ENCODE measurements at regions not wholly inside any gene's neighbourhood (a gene's known extent, or its start where the extent isn't known, plus 50 kb on each side); places are given as distances from the start of the nearest gene placed in this dataset.

DNA sequence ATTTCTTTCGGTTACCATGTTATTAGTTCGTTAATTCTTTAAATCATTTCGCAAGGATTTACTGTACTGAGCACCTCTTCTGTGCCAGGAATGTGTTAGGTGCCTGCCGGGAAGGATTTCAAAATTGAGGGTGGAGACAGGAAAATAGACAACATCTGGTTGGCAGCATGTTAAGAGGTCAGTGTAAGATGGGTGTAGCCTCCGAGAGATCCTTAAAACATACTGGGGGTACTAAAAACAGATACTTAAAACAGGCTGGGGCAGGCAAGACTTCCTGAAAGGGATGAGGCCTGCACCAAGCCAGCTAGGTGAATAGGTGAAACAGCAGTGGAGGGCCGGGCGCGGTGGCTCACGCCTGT is 178.0 kb upstream of the SGK1 start:
- DNase-seq (ENCODE audit: low read depth in 2 of 2) = no peak

DNA sequence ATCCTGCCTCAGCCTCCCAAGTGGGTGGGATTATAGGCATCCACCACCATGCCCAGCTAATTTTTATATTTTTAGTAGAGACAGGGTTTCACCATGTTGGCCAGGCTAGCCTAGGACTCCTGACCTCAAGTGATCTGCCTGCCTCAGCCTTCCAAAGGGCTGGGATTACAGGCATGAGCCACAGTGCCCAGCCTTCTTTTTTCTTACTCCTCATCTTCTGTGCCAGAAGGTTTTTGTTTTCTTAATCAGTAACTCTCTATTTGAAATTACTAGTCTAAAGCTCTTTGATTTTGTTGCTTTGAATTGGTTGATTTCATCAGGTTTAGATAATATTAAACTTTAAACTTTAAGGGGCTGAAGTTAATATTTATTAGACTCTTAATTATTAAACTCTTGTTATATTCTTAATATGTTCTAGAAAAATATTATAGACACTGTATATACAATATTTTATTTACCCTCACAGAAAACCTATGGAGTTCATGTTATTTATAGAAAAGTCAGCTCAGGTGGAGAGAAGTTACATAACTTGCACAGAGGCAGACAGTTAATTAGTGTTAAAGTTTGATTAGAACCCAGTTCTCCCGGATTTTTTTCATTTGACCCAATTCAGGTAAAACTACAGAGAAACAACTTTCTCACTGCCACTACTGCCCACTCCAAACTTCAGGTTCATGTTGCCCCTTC is 177.4 kb upstream of the SGK1 start:
- DNase-seq (ENCODE audit: low read depth in 2 of 2) = no peak

DNA sequence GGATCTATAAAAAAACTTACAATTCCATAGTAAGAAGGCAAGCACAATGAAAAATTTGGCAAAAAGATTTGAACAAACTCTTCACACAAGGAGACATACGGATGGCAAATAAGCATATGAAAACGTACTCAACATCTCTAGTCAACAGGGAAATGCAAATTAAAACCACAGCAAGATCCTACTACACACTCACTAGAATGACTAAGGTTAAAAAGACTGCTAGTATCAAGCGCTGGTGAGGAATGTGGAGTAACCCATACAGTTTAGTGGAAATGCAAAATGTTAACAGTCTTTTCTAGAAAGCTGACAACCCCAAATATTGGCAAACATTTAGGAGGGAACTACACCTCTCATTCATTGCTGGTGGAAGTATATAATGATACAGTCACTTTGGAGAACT is 175.9 kb upstream of the SGK1 start:
- DNase-seq (ENCODE audit: low read depth in 2 of 2) = no peak

DNA sequence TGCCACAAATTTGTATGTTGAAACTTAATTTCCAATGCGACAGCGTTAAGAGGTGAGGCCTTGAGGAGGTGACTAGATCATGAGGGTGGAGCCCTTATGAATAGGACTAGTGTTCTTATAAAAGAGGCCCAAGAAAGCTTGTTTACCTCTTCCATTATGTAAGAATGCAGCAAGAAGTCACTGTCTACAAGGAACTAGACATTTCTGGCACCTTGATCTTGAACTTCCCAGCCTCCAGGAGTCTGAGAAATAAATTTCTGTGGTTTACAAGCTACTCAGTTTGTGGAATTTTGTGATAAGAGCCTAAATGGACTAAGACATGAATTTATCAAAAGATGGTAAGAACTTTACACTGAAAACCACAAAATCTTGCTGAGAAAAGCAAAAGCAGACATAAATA is 173.6 kb upstream of the SGK1 start:
- no peak for DNase-seq (ENCODE audit: low read depth in 2 of 2)

DNA sequence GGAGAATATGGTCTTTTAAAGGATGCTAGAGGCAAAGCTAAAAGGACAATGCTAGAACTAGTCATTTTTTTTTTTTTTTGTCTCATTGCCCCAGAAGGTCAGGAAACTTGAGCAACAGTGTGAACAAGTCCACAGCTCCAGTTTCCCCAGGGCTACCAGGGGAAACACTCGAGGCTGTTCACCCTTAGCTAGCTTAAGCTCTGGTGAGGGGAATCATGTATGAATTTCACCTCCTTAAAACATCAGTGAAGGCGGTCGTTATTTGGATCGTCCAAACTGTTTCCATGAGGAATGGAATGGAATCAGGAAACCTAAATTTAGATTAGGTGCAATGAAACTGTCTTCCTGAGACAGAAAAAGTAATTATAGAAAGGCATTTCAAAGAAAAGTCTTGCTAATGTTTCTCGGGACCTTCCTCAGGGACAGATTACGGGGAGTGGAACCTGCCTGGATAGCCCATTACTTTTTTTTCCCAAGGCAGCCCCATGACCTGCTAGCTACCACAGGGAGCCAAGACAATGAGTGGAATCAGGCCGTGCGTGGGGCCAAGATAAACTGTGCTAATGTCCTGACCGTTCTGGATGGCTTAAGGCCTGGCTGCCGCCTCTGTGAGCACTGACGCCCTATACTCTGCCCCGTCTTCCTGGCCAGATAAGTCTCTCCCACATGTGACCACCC is 164.8 kb upstream of the SGK1 start:
- no peak for DNase-seq (ENCODE audit: low read depth in 2 of 2)

DNA sequence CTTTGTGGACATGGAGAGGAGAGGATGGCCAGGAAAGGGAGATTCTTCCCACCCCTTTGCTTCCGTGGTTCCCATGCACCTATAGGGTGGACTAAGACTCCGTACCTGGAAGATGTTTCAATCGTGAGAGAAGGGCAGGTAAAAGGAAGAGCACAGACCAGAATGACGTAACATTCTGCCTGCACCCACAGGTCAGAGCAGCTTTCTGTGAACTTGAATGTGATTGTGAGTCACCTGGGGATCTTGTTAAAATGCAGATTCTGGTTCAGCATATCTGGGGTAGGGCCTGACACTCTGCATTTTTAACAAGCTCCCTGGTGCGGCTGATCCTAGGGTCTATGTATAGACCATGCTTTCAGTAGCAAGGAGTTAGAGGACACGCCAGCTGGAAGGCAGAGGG is 164.1 kb upstream of the SGK1 start:
- no peak for DNase-seq (ENCODE audit: low read depth in 2 of 2)

DNA sequence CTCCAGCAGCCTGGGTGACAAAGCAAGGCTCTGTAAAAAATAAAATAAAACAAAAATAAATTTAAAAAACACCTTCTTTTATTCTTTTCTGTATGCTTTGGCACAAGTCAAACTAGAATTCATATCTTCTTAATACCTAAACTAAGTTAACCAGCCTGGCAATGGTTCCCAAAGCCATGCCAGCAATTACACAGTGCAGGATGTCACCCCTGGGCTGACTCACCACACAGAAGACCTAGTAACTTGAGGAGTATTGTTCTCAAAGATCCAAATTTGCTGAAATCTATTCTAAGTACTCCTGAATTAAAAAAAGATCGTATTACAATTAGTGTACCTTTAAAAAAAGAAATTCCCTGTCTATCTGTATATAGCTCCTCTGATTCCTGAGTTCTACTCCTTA is 162.7 kb upstream of the SGK1 start:
- no peak for DNase-seq (ENCODE audit: low read depth in 2 of 2)

DNA sequence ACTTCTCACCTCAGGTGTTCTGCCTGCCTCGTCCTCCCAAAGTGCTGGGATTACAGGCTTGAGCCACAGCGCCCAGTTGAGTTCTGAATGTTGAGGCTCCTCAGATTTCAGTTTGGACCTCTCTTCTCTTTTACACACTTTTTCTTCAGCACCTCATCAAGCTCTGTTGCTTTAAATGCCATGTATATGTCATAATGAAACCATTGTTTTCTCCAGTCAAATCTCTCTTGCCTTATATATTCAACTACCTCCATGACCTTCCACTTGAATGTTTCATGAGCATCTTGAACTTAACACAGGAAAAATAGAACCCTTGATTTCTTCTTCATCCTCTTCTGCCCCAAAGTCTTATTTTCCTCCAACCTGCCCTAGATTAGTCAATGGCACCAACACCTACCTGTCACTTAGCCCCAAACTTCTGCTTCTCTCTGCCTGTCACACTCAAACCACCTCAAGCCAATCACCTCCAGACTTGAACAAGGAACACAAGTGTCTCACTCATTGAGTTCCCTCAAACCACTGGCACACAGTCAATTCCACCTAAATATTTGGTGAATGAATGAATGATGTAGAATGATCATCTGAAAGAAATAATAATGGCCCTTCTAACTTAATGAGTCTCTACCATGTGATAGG is 161.0 kb upstream of the SGK1 start:
- DNase-seq (ENCODE audit: low read depth in 2 of 2) = no peak

DNA sequence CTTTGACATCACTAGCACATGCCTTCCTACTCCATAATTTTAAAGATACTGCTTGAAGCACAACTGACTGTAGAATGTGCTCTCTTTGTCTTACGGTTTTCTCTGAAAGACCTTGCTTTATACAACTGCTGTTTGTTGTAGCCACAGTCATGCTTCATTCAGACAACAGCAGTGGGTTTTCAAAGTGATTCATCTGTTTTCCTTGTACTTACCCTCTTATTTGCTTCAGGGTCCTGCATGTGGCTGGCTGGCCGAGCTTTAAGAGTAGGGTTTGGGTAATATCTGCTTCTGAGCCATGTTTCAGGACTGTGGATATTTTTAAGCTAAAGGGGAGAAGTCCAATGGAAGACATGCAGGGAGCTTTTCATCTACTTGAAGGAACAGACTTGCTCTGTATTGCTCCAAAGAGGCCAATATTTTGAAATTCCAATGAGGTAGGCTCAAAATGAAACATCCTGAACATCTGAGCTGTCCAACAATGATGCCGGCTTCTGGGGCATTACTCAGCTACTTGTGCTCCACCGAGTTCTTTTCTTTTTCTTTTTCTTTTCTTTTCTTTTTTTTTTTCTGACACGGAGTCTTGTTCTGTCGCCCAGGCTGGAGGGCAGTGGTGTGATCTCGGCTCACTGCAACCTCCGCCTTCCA is 160.2 kb upstream of the SGK1 start:
- no peak for DNase-seq (ENCODE audit: low read depth in 2 of 2)

DNA sequence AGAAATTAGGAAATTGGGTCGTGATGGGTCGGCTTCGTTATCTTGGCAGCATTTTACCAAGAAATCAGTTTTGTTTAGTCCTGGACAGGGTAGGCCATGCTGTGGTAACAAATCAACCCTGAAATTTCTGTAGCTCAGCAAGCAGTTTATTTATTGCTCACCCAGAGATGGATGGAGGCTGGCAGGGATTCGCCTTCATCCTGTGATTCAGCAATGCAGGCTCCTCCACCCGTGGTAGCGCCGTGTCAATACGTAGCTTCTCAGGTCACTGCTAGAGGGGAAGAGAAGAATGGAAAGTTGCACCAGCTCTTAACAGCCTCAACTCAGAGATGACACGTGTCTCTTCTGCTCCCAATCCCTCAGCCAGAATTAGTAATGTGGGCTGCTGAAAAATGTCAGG is 157.0 kb upstream of the SGK1 start:
- DNase-seq (ENCODE audit: low read depth in 2 of 2) = no peak

DNA sequence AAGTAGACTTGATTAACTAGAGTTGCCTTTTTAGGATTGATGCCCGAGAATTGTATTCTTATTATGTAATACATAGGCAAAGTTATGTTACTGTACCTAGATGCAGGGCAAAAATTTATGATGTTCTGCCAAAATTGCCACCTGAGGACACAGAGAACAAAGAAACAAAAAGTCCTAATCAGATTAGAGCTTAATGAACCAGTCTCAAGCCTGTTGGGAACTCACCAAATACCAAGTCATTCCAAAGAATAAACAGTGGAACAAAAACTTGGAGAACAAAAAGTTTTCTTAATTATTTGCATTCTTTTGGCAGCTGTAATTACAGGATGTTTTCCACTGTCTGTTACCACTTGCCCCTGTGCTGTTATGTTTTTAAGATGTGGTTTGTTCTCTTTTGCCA is 154.7 kb upstream of the SGK1 start:
- no peak for DNase-seq (ENCODE audit: low read depth in 2 of 2)

DNA sequence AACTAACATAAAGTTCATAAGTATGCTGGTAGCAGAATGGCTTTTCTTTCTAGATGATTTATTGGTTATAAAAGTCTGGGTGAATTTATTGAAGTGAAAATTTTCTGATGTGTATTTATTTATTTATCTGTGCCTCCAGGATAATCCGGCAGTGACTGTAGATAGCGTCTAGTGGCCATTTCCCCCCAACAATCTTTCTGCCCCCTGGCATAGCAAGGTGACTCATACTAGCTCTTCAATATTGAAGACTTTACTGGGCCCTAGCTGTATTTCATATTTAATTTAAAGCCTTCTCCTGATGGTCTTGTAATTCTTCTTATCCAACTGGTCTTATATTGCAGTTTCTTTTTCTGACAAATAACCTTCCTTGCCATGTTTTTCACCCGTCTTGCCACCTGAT is 154.1 kb upstream of the SGK1 start:
- DNase-seq (ENCODE audit: low read depth in 2 of 2) = no peak

DNA sequence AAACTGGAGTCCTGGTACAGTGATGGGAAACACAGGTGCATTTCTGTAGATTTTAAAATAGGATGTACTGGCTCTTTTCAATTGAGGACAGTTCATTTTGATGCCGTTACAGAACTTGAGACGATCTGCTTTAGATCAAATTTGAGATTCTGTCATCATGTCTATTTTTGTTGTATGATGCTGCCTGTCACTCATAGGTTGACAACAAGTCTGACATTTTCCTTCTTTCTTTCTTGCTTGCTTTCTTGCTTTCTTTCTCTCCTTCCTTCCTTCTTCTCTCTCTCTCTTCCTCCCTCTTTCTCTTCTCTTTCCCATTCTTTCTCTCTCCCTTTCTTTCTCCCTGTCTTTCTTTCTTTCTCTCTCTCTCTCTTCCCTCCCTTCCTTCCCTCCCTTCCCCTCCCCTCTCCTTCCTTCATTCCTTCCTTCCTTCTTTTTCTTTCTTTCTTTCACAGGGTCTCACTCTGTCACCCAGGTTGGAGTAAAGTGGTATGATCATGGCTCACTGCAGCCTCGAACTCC is 152.6 kb upstream of the SGK1 start:
- no peak for DNase-seq (ENCODE audit: low read depth in 2 of 2)

DNA sequence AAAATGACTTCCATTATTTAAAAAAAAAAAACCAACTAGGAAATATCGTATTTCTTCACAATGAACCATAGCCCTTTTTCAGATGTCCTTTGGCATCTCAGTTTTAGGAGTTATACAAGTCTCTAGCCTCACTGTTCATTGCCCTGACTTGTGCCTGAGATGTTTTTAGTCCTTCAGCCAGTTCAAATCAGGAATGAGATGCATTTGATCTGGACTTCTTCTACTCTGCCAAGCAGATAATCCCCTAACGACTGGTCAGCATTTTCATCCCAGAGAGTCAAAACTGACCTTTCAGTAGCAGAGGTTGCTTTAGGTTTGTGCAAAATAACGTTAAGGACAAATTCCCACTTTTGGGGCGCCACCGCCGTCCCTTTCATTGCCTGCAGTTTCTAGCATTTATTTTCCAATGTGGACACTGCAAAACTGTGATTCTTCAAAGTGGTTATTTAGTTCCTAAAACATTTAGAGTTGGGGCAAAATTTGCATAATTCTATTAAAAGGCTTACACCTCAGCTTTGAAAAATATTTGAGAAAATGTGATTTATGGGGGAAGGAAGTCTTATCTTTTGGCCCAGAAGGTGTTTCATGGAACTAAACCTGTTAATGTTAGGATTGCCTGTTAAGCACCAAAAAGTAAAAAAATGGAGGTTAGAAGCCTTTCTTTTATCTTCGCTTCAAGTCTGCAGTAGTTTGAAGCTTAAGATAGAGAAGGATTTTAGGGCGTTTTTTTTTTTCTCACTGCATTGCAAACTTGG is 152.0 kb upstream of the SGK1 start:
- no peak for DNase-seq (ENCODE audit: low read depth in 2 of 2)

DNA sequence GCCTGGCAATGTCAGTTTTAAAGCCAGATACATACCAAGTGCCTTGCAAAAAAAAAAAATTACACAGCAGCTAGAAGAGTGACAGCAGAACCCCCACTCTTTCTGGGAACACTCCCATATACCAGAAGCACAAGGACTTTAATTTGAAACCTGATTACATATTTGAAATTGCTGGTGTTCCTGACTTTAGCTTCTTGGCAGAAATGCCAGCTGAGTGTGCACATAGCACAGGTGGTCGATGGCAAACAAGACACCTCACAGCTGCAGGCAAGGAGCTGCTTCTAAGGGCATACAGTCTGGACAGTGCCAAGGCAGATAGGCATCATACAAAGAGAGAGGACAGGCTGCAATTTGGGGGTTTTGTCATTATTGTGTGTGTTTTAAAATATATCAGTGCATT is 150.7 kb upstream of the SGK1 start:
- DNase-seq (ENCODE audit: low read depth in 2 of 2) = no peak

DNA sequence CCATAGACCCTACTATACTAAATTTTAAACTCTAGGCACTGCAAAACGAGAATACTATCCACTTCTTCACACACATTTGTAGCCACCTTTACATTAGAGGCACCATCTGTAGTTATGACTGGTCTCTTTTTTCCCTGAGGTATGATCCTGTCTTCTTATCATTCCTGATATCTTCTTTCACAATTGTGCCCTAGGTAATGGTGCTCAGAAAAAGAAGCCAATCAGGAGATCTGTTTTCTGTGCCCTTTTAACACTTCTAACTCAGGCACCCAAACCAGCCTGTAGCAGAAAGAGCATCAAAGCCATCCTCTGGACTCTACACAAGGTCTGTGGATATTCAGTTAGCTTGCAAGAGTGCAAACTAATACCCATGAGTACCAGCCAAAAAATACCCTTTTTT is 149.7 kb upstream of the SGK1 start:
- DNase-seq (ENCODE audit: low read depth in 2 of 2) = no peak

DNA sequence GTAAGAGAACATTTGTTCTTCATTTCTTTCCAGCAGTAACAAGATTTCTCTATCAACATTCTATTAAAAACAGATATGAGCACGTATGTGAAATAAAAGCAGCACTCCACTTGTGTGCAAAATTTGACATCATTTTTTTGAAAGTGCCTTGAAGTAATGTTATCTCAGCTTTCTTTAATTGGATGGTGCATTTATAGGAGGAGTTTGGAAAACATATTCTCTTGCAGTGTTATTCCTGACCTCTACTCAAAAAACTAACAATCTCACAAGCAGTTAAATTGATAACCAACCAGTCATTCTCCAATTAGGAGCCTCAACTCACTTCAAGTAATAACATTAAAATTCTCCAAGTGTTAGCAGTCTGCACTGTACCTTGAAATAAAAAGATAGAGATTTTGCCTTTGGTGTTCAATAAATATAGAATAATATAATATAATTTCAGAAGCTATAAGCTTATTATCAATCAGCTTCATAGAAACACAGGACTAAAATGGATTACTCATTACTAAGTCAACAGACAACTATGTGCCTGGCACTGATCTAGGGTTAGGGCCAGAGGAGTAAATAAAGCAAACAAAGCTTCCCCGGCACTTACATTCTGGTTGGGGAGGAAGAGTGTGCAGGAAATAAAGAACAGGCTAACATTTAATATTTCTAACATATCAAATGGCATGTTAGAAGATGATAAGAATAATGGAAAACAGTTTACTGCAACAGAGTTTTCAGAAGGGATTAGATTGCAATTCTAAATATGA is 149.0 kb upstream of the SGK1 start:
- no peak for DNase-seq (ENCODE audit: low read depth in 2 of 2)

DNA sequence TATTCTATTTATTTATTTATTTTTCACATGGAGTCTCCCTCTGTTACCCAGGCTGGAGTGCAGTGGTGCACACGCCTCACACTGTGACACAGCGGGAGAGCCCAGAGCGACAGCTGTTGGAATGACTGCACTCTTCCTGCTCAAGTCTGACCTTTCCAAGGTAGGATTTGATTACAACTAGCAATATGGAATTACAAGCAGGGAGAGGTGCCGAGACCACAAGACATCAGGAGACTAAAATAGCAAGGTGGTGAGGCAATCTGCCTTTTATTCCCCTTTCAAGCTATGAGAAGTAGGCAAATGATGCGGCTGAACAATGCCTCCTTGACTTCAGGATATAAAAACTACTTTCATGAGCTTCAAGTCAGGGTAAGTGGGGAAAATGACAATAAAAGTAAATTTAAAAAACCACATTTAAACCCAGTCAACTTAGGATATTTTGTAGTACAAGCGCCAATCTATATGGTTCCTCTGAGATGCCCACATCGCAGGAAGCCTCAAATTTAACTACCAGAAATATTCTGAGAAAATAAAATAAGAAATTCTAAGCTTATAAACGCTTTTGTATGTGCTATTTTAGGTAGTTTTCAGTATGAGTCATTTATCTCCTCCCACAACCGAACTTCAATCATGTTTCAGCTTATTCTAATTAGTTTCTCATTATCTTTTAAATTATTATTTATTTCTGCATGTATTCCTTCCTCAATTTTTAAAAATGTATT is 146.9 kb upstream of the SGK1 start:
- no peak for DNase-seq (ENCODE audit: low read depth in 2 of 2)

DNA sequence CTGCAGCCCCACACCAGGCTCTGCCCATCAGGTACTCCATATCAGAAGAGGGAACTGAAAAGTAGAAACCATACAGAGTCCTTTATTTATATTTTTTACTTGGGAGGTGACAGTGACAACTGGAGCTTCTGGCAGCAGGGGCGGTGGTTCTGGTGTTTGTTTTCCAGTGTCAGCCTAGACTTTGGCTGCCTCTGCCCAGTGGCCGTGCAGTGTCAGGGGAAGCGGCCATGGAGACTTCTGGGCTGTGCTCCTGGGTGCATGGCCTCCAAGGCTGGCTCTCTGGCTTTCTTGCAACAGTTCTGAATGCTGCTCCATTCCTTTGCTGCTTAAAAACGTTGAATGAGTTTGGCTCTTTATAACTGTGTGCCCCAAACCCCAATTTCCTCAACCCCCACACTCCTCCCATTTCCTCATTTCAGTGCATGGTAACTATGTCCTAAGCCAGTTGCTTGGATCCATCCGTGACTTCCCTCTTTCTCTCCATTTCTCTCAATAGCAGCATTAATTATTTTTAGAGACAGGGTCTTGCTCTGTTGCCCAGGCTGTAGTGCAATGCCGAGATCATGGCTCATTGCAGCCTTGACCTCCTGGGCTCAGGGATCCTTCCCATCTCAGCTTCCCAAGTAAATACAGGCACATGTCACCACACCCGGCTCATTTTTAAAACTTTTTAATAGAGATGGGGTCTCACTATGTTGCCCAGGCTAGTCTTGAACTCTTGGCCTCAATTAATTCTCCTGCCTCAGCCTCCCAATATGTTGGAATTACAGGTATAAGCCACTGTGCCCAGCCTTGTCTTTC is 141.1 kb upstream of the SGK1 start:
- DNase-seq (ENCODE audit: low read depth in 2 of 2) = no peak

DNA sequence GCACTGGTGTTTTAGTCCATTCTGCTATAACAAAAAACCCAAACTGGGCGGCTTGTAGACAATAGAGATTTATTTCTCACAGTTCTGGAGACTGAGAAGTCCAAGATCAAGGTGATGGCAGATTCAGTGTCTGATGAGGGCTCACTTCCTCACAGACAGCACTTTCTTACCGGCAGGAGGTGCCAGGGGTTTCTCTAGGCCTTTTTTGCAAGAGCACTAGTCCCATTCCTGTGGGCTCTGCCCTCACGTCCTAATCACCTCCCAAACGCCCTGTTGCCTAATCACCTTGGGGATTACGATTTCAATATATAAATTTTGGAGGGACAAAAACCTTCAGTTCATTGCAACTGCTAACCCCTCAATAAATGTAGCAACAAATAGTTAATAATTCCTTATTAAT is 140.0 kb upstream of the SGK1 start:
- no peak for DNase-seq (ENCODE audit: low read depth in 2 of 2)

Data from stimulated activated CD4-positive, alpha-beta T cell treated with anti-CD3 and anti-CD28 coated beads, Interleukin-1b, Interleukin-23, amount 100 ng/mL, for 1 hour (primary cell).